ENCODE measurements at regions not wholly inside any gene's neighbourhood (a gene's known extent, or its start where the extent isn't known, plus 50 kb on each side); places are given as distances from the start of the nearest gene placed in this dataset.

GRCh38 chr18:49692906-49693716, 120.2 kb downstream of the ACAA2 start:
- no peak for TF ChIP-seq POLR2AphosphoS5 (IDR thresholded peaks at IDR 0.05; ENCODE audit: low read depth)
- no peak for TF ChIP-seq CTCF (IDR thresholded peaks at IDR 0.05; ENCODE audit: insufficient read depth, low read length)
- TF ChIP-seq, protein P1, sequence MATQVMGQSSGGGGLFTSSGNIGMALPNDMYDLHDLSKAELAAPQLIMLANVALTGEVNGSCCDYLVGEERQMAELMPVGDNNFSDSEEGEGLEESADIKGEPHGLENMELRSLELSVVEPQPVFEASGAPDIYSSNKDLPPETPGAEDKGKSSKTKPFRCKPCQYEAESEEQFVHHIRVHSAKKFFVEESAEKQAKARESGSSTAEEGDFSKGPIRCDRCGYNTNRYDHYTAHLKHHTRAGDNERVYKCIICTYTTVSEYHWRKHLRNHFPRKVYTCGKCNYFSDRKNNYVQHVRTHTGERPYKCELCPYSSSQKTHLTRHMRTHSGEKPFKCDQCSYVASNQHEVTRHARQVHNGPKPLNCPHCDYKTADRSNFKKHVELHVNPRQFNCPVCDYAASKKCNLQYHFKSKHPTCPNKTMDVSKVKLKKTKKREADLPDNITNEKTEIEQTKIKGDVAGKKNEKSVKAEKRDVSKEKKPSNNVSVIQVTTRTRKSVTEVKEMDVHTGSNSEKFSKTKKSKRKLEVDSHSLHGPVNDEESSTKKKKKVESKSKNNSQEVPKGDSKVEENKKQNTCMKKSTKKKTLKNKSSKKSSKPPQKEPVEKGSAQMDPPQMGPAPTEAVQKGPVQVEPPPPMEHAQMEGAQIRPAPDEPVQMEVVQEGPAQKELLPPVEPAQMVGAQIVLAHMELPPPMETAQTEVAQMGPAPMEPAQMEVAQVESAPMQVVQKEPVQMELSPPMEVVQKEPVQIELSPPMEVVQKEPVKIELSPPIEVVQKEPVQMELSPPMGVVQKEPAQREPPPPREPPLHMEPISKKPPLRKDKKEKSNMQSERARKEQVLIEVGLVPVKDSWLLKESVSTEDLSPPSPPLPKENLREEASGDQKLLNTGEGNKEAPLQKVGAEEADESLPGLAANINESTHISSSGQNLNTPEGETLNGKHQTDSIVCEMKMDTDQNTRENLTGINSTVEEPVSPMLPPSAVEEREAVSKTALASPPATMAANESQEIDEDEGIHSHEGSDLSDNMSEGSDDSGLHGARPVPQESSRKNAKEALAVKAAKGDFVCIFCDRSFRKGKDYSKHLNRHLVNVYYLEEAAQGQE (IDR thresholded peaks at IDR 0.05; ENCODE audit: insufficient replicate concordance, low read depth): no peak
- no peak for TF ChIP-seq SPI1 (IDR thresholded peaks at IDR 0.05; ENCODE audit: borderline replicate concordance, low read depth)
- no peak for TF ChIP-seq GABPA (IDR thresholded peaks at IDR 0.05; ENCODE audit: low read depth)
